ENCODE measurements at regions not wholly inside any gene's neighbourhood (a gene's known extent, or its start where the extent isn't known, plus 50 kb on each side); places are given as distances from the start of the nearest gene placed in this dataset.

DNA sequence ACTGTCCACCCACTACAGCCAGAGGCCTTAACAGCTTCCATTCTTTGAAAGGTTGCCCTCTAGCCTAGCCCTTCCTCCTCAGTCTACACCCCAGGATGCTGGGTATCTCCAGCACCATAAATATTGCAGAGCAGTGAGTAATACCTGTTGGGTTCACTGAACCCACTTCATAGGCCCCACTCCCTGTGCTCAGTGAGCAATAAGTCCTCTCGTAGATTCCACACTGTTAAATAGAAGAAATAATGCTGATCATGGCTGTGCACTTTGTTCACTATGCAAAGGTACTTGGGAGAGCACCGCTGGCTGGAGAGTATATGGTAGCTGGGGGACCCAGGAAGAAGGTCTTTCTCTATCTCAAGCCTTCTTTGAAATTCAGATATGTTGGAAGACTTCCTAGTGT, 87.3 kb downstream of the RSPH3 start:
- ATAC-seq: no peak
- Histone ChIP-seq H3K27ac (no peak overlapping the region), H3K27me3 (no peaks in the 10 kb centered on the region), H3K4me1 (no peaks in the 10 kb centered on the region), H3K9me3 (no peaks in the 10 kb centered on the region), H3K36me3 (no peaks in the 10 kb centered on the region), H3K4me3 (no peak overlapping the region)
- 100% methylated on average over 2 of the region's 2 CpGs for WGBS (ENCODE audit: insufficient coverage, low coverage, low lambda C conversion rate, missing lambda C conversion rate)
- intact Hi-C loops (cut with DNase I): no loop called here
- TF ChIP-seq, protein P1, sequence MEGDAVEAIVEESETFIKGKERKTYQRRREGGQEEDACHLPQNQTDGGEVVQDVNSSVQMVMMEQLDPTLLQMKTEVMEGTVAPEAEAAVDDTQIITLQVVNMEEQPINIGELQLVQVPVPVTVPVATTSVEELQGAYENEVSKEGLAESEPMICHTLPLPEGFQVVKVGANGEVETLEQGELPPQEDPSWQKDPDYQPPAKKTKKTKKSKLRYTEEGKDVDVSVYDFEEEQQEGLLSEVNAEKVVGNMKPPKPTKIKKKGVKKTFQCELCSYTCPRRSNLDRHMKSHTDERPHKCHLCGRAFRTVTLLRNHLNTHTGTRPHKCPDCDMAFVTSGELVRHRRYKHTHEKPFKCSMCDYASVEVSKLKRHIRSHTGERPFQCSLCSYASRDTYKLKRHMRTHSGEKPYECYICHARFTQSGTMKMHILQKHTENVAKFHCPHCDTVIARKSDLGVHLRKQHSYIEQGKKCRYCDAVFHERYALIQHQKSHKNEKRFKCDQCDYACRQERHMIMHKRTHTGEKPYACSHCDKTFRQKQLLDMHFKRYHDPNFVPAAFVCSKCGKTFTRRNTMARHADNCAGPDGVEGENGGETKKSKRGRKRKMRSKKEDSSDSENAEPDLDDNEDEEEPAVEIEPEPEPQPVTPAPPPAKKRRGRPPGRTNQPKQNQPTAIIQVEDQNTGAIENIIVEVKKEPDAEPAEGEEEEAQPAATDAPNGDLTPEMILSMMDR (IDR thresholded peaks at IDR 0.05): no peak
- no peak for TF ChIP-seq POLR2A (IDR thresholded peaks at IDR 0.05)
- no peak for DNase-seq

DNA sequence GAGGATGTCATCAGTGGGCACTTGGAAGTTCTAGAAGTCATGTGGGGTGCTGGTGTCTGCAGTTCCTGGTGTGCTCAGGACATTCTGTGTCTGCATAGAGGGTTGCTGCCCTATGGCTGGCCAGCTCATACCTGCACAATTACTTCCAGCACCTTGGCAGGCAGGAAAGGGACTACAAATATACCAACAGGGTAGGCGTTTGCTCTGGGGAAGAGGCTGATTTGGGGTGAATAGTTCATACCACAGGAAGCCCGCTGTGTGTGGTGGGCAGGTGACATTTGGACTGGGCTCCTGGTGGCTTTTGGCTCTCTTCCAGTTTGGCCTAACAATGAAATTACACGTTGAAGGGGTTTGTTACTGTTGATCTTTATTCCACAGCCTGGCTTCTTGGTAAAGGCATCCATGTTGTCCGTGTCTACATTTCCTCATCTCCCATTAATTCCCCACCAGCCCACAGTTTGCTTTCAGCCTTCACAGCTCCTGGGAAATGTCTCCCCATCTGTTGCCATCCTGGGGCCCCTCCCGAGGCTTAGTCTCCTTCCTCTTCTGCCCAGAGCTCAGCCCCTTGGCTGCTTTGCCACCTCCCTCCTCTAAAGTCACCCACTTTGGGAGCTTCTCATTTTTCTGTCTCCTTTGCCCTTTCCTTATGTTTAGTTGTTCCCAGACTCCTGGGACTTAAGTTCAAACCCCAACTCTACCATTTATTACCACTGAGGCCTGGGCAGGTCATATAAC, 88.1 kb downstream of the RSPH3 start:
- peak in 1 of 4 donors; percentile 20 for ATAC-seq
- Histone ChIP-seq H3K27me3 (no peaks in the 10 kb centered on the region), H3K4me3 (no peak overlapping the region), H3K4me1 (no peaks in the 10 kb centered on the region), H3K27ac (no peak overlapping the region), H3K9me3 (no peaks in the 10 kb centered on the region), H3K36me3 (no peaks in the 10 kb centered on the region)
- intact Hi-C loops (cut with DNase I): no loop called here
- 65% methylated on average over 5 of the region's 5 CpGs for WGBS (ENCODE audit: insufficient coverage, low coverage, low lambda C conversion rate, missing lambda C conversion rate)
- TF ChIP-seq, protein P1 (IDR thresholded peaks at IDR 0.05): no peak
- no peak for TF ChIP-seq POLR2A (IDR thresholded peaks at IDR 0.05)
- no peak for DNase-seq

DNA sequence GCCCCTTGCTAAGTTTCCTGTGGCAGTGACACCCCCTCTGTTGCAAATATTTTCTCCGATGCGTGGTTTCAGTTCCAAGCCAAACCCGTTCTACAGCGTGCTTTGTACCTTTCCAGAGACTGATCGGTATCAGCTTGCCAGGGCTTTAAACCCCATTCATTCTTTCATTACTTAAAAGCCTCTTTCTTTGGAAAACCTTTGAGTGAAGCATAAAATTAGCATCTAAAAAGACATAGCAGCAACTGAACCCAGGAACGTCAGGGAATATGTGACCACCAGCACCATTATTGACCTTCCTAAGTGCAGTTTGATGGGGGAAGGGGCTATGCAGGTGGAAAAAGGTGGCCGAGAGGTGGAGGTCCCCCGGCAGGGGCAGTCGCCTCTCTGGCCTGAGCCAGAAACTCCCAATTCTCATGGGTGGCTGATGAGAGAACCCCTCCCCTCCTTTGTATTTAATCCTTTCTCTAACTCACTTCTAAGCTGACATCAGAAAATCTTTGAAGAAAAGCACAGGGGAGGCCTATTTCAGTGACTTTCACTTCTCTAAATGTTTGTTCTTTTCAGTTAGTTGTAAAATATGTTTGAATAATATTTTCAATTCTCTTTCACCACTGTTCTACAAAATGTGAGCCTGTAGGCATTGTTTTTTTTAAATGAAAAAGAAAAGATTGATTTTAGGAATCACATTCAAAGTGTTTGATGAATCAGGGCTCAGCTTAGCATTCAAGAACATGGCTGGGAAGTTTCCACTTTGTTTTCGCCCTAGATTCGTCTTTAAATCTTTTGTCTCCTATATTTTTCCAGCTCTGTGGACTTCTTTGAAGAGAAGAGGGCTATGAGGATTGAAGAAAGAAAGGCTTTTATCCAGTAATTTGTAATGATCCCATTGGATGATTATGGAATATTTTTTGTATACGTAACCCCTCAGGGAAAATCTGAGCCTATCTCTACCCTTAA, 89.2 kb downstream of the RSPH3 start:
- ATAC-seq (no peak), DNase-seq (no peak)
- Histone ChIP-seq H3K9me3 (peaks cover 0 to 1% (median 0%) of the 10 kb centered on the region in 4 donors), H3K4me3 (no peak overlapping the region), H3K27me3 (no peaks in the 10 kb centered on the region), H3K36me3 (no peaks in the 10 kb centered on the region), H3K4me1 (no peaks in the 10 kb centered on the region), H3K27ac (no peak overlapping the region)
- TF ChIP-seq, protein P1 (IDR thresholded peaks at IDR 0.05): no peak
- TF ChIP-seq POLR2A (IDR thresholded peaks at IDR 0.05): no peak
- intact Hi-C loops (cut with DNase I): no loop called here
- 60% methylated on average over 9 of the region's 12 CpGs for WGBS (ENCODE audit: insufficient coverage, low coverage, low lambda C conversion rate, missing lambda C conversion rate)

DNA sequence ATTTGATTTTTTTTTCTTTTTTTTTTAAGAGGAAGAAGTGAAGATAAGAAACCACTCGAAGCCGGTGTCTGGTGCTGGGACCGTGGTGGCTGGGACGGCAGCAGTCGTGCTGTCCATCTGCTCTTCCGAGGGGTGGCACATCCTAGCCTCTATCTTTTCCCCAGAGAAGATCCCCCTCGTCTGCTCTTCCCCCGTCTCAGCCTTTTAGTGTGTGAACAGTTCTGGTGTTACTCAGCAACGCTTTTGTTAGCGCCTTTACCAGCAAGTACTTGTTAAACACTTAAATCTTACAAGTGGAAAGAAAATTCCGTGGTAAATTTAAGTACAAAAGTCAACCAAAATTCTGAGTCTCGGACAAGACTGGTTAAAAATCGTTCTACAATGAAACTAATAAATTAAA, 90.1 kb downstream of the RSPH3 start:
- DNase-seq (no peak), ATAC-seq (no peak)
- no peak overlapping the region for H3K27ac ChIP-seq
- no peaks in the 10 kb centered on the region for H3K27me3 ChIP-seq
- no peaks in the 10 kb centered on the region for H3K4me1 ChIP-seq
- H3K9me3 ChIP-seq: peaks cover 0 to 5% (median 0%) of the 10 kb centered on the region in 4 donors
- intact Hi-C loops (cut with DNase I): no loop called here
- TF ChIP-seq POLR2A (IDR thresholded peaks at IDR 0.05): no peak
- TF ChIP-seq, protein P1 (IDR thresholded peaks at IDR 0.05): no peak
- H3K36me3 ChIP-seq: no peaks in the 10 kb centered on the region
- WGBS (ENCODE audit: insufficient coverage, low coverage, low lambda C conversion rate, missing lambda C conversion rate): 41% methylated on average over 13 of the region's 13 CpGs
- no peak overlapping the region for H3K4me3 ChIP-seq
